GM23338 (cell line): ENCODE measurements at regions not wholly inside any gene's neighbourhood (a gene's known extent, or its start where the extent isn't known, plus 50 kb on each side); places are given as distances from the start of the nearest gene placed in this dataset.

Source experiments
- ATAC-seq: fragments of 200-7000 bp; cut with Tn5 transposase; 3 replicates; pipeline ENCODE4 v1.9.1; 2020
- DNase-seq: peaks from one replicate; pipeline ENCODE4 v3.0.0-alpha.2; 2015; ENCODE audit warnings: low spot score
- H2AFZ ChIP-seq: fragments of 200-600 bp; sonication (generic); 2 replicates; pipeline ENCODE4 v1.8.0; 2016; ENCODE audit warnings: antibody characterized with exemption, mild to moderate bottlenecking, moderate library complexity
- H3F3A ChIP-seq: fragments of 200-600 bp; sonication (generic); replicated peaks from 2 replicates; pipeline ENCODE4 v1.8.0; 2017; ENCODE audit warnings: antibody characterized with exemption, mixed run types, low read depth
- H3K27ac ChIP-seq: fragments of 200-600 bp; sonication (generic); 2 replicates; pipeline ENCODE4 v1.6.1; 2016; ENCODE audit warnings: low read depth
- H3K27me3 ChIP-seq: fragments of 200-600 bp; sonication (generic); 2 replicates; pipeline ENCODE4 v1.8.0; 2016; ENCODE audit warnings: mild to moderate bottlenecking, mixed run types, moderate library complexity; ENCODE audit not compliant: insufficient read depth
- H3K36me3 ChIP-seq: fragments of 200-600 bp; sonication (generic); 2 replicates; pipeline ENCODE4 v1.8.0; 2016; ENCODE audit warnings: mild to moderate bottlenecking; ENCODE audit not compliant: insufficient read depth
- H3K4me1 ChIP-seq: fragments of 200-600 bp; sonication (generic); 2 replicates; pipeline ENCODE4 v1.8.0; 2016; ENCODE audit warnings: mild to moderate bottlenecking, moderate library complexity; ENCODE audit not compliant: insufficient read depth
- H3K4me2 ChIP-seq: fragments of 200-600 bp; sonication (generic); 2 replicates; pipeline ENCODE4 v1.7.1; 2017; ENCODE audit warnings: mixed run types
- H3K4me3 ChIP-seq: fragments of 200-600 bp; sonication (generic); 2 replicates; pipeline ENCODE4 v1.6.1; 2016; ENCODE audit warnings: mixed run types
- H3K79me2 ChIP-seq: fragments of 200-600 bp; sonication (generic); replicated peaks from 2 replicates; pipeline ENCODE4 v1.8.0; 2017; ENCODE audit warnings: mild to moderate bottlenecking; ENCODE audit not compliant: insufficient read depth
- H3K9me2 ChIP-seq: fragments of 200-600 bp; sonication (generic); 2 replicates; pipeline ENCODE4 v1.8.0; 2017; ENCODE audit not compliant: insufficient read depth
- H4K20me1 ChIP-seq: fragments of 200-600 bp; sonication (generic); replicated peaks from 2 replicates; pipeline ENCODE4 v1.8.0; 2017; ENCODE audit warnings: mild to moderate bottlenecking; ENCODE audit not compliant: insufficient read depth
- H3K27ac Mint-ChIP-seq: 2 replicates; pipeline ENCODE4 v1.8.0; 2020; ENCODE audit warnings: inconsistent platforms, mild to moderate bottlenecking, moderate library complexity, mixed read lengths
- H3K27me3 Mint-ChIP-seq: 3 replicates; pipeline ENCODE4 v1.8.0; 2022; ENCODE audit warnings: low read depth, mild to moderate bottlenecking, moderate library complexity, mixed read lengths, inconsistent platforms; ENCODE audit not compliant: insufficient read depth, poor library complexity
- H3K36me3 Mint-ChIP-seq: 3 replicates; pipeline ENCODE4 v1.8.0; 2021; ENCODE audit warnings: low read depth, mild to moderate bottlenecking, inconsistent platforms, moderate library complexity, mixed read lengths
- H3K4me1 Mint-ChIP-seq: 3 replicates; pipeline ENCODE4 v1.8.0; 2020; ENCODE audit warnings: mild to moderate bottlenecking, inconsistent platforms, mixed read lengths
- H3K4me3 Mint-ChIP-seq: 3 replicates; pipeline ENCODE4 v1.8.0; 2021; ENCODE audit warnings: moderate library complexity, mild to moderate bottlenecking, inconsistent platforms, mixed read lengths
- H3K9me3 Mint-ChIP-seq: 3 replicates; pipeline ENCODE4 v1.8.0; 2020; ENCODE audit warnings: moderate library complexity, mild to moderate bottlenecking, inconsistent platforms, mixed read lengths
- CTCF ChIP-seq, 2 experiments: fragments of 200-600 bp in 1 of 2; sonication (generic) in 1 of 2; conservative IDR thresholded peaks; 2 replicates each; pipeline versions ENCODE4 v1.5.1 to v1.6.1; 2016 to 2017; ENCODE audit warnings: antibody characterized with exemption in 2 of 2, low read depth in 2 of 2, mild to moderate bottlenecking in 2 of 2, moderate library complexity in 1 of 2
- ETS1 ChIP-seq: IDR thresholded peaks from 2 replicates; pipeline ENCODE4 v1.6.1; 2016; ENCODE audit warnings: antibody characterized with exemption
- EZH2 ChIP-seq: fragments of 200-600 bp; sonication (generic); IDR thresholded peaks from one replicate; pipeline ENCODE4 v1.8.0; 2017; ENCODE audit warnings: antibody characterized with exemption, mild to moderate bottlenecking, low read depth; ENCODE audit not compliant: unreplicated experiment
- EZH2phosphoT487 ChIP-seq: fragments of 200-600 bp; sonication (generic); IDR thresholded peaks from one replicate; pipeline ENCODE4 v1.8.1; 2018; ENCODE audit warnings: antibody characterized with exemption; ENCODE audit not compliant: unreplicated experiment
- NANOG ChIP-seq: IDR thresholded peaks from 2 replicates; pipeline ENCODE4 v1.6.1; 2016; ENCODE audit warnings: antibody characterized with exemption, borderline replicate concordance
- POLR2AphosphoS5 ChIP-seq: IDR thresholded peaks from 2 replicates; pipeline ENCODE4 v1.6.1; 2016; ENCODE audit warnings: antibody characterized with exemption, low read depth
- STAT1 ChIP-seq: IDR thresholded peaks from one replicate; pipeline ENCODE4 v1.6.1; 2016; ENCODE audit warnings: antibody characterized with exemption; ENCODE audit not compliant: unreplicated experiment
- TF ChIP-seq, protein P1 (sequence below): IDR thresholded peaks from one replicate; pipeline ENCODE4 v1.6.1; 2018; ENCODE audit warnings: antibody characterized with exemption; ENCODE audit not compliant: unreplicated experiment

- H3K27me3 ChIP-seq: no peaks in the 10 kb centered on the region
- no peaks in the 10 kb centered on the region for H3K79me2 ChIP-seq
- Mint-ChIP-seq H3K27ac (no peak overlapping the region), H3K27me3 (peaks cover 17% of the 10 kb centered on the region), H3K36me3 (no peaks in the 10 kb centered on the region), H3K4me3 (no peak overlapping the region), H3K9me3 (peaks cover 2% of the 10 kb centered on the region; the same call in 1 of the 3 replicates), H3K4me1 (peaks cover 7% of the 10 kb centered on the region; the same call in 2 of the 3 replicates)
- no peak for ATAC-seq
- DNase-seq: no peak
- no peaks in the 10 kb centered on the region for H3K9me2 ChIP-seq
- no peak overlapping the region for H3K4me3 ChIP-seq
- no peak overlapping the region for H2AFZ ChIP-seq
- no peaks in the 10 kb centered on the region for H3K36me3 ChIP-seq
- H3K4me1 ChIP-seq: no peaks in the 10 kb centered on the region
- no peak for TF ChIP-seq CTCF (conservative IDR thresholded peaks at IDR 0.05; ENCODE audit: low read depth in 2 of 2)
- TF ChIP-seq EZH2: no peak
- no peaks in the 10 kb centered on the region for H3F3A ChIP-seq
- no peaks in the 10 kb centered on the region for H4K20me1 ChIP-seq
- H3K4me2 ChIP-seq: no peak overlapping the region
- H3K27ac ChIP-seq: no peak overlapping the region
Measured at GRCh38 chr22:44382116-44383038, 69.6 kb upstream of the SHISAL1 start.

DNA sequence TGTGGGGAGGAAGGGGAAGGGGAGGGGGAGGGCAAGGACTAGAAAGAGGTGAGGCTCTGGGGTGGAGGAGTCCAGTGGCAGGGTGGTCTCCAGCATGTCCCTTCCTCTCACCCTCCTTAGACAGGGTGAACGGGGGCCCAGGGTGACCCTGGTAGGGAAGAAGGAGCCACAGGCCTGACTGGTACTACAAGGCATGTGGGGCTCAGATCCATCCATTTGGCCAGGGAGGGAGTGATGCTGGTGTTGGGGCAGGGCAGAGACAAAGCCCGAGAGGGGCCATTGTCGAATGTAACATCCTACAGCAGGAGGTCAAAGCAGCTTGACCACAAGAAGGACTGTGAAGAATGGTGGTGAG lies 69.0 kb upstream of the SHISAL1 start:
- no peaks in the 10 kb centered on the region for H3K79me2 ChIP-seq
- H3K9me3 Mint-ChIP-seq: peaks cover 2% of the 10 kb centered on the region; the same call in 1 of the 3 replicates
- H2AFZ ChIP-seq: no peak overlapping the region
- ATAC-seq: no peak
- no peaks in the 10 kb centered on the region for H3F3A ChIP-seq
- H3K27me3 Mint-ChIP-seq: peaks cover 15% of the 10 kb centered on the region
- DNase-seq: no peak
- no peak overlapping the region for H3K4me3 ChIP-seq
- no peaks in the 10 kb centered on the region for H4K20me1 ChIP-seq
- no peaks in the 10 kb centered on the region for H3K4me1 ChIP-seq
- H3K4me3 Mint-ChIP-seq: no peak overlapping the region
- no peaks in the 10 kb centered on the region for H3K36me3 Mint-ChIP-seq
- H3K9me2 ChIP-seq: no peaks in the 10 kb centered on the region
- no peak overlapping the region for H3K4me2 ChIP-seq
- H3K36me3 ChIP-seq: no peaks in the 10 kb centered on the region
- H3K4me1 Mint-ChIP-seq: peaks cover 6% of the 10 kb centered on the region; the same call in 2 of the 3 replicates
- H3K27me3 ChIP-seq: no peaks in the 10 kb centered on the region
- no peak overlapping the region for H3K27ac Mint-ChIP-seq
- H3K27ac ChIP-seq: no peak overlapping the region
- TF ChIP-seq STAT1 (no peak), CTCF (conservative IDR thresholded peaks at IDR 0.05; ENCODE audit: low read depth in 2 of 2) (no peak), ETS1 (no peak), POLR2AphosphoS5 (no peak), NANOG (no peak), EZH2phosphoT487 (no peak)
- TF ChIP-seq, protein P1, sequence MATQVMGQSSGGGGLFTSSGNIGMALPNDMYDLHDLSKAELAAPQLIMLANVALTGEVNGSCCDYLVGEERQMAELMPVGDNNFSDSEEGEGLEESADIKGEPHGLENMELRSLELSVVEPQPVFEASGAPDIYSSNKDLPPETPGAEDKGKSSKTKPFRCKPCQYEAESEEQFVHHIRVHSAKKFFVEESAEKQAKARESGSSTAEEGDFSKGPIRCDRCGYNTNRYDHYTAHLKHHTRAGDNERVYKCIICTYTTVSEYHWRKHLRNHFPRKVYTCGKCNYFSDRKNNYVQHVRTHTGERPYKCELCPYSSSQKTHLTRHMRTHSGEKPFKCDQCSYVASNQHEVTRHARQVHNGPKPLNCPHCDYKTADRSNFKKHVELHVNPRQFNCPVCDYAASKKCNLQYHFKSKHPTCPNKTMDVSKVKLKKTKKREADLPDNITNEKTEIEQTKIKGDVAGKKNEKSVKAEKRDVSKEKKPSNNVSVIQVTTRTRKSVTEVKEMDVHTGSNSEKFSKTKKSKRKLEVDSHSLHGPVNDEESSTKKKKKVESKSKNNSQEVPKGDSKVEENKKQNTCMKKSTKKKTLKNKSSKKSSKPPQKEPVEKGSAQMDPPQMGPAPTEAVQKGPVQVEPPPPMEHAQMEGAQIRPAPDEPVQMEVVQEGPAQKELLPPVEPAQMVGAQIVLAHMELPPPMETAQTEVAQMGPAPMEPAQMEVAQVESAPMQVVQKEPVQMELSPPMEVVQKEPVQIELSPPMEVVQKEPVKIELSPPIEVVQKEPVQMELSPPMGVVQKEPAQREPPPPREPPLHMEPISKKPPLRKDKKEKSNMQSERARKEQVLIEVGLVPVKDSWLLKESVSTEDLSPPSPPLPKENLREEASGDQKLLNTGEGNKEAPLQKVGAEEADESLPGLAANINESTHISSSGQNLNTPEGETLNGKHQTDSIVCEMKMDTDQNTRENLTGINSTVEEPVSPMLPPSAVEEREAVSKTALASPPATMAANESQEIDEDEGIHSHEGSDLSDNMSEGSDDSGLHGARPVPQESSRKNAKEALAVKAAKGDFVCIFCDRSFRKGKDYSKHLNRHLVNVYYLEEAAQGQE: no peak
